CD4-positive, alpha-beta T cell treated with Interferon alpha-2 for 1 hour (primary cell): ENCODE measurements at regions not wholly inside any gene's neighbourhood (a gene's known extent, or its start where the extent isn't known, plus 50 kb on each side); places are given as distances from the start of the nearest gene placed in this dataset.

Experiments used
- DNase-seq, 2 donors: peaks; one replicate each; pipeline ENCODE4 v3.0.0-alpha.2; 2020 to 2022

GRCh38 chr18:73780218-73780617 is 367.4 kb downstream of the FBXO15 start:
- DNase-seq, result no peak

- no peak for DNase-seq
These were observed 369.6 kb downstream of the FBXO15 start for GRCh38 chr18:73778032-73778359.

GRCh38 chr18:73777356-73778031 is 370.1 kb downstream of the FBXO15 start:
- DNase-seq, result no peak

- no peak for DNase-seq
These were observed 372.7 kb downstream of the FBXO15 start for GRCh38 chr18:73774811-73775509.

- no peak for DNase-seq
These were observed 379.6 kb downstream of the FBXO15 start for GRCh38 chr18:73768043-73768442.

- no peak for DNase-seq
These were observed 380.6 kb downstream of the FBXO15 start for GRCh38 chr18:73766910-73767515.

- DNase-seq, result no peak
These were observed 389.2 kb downstream of the FBXO15 start for GRCh38 chr18:73758446-73758845.

GRCh38 chr18:73756256-73757091 is 391.2 kb downstream of the FBXO15 start:
- DNase-seq, result no peak

GRCh38 chr18:73752965-73753364 is 394.7 kb downstream of the FBXO15 start:
- no peak for DNase-seq

GRCh38 chr18:73752546-73752945 is 395.1 kb downstream of the FBXO15 start:
- DNase-seq, result no peak

GRCh38 chr18:73750052-73750451 is 397.6 kb downstream of the FBXO15 start:
- DNase-seq, result no peak

GRCh38 chr18:73749304-73749703 is 398.3 kb downstream of the FBXO15 start:
- no peak for DNase-seq

GRCh38 chr18:73748731-73749130 is 398.9 kb downstream of the FBXO15 start:
- no peak for DNase-seq

GRCh38 chr18:73746101-73746500 is 401.5 kb downstream of the FBXO15 start:
- DNase-seq, result no peak

GRCh38 chr18:73742957-73743356 is 404.7 kb downstream of the FBXO15 start:
- no peak for DNase-seq

- DNase-seq, result no peak
These were observed 405.7 kb downstream of the FBXO15 start for GRCh38 chr18:73741946-73742345.

- no peak for DNase-seq
These were observed 408.5 kb downstream of the FBXO15 start for GRCh38 chr18:73739098-73739497.

- DNase-seq, result no peak
These were observed 409.6 kb downstream of the FBXO15 start for GRCh38 chr18:73737990-73738389.

- no peak for DNase-seq
These were observed 411.8 kb downstream of the FBXO15 start for GRCh38 chr18:73735836-73736235.

GRCh38 chr18:73733806-73734314 is 413.8 kb downstream of the FBXO15 start:
- DNase-seq, result no peak

- no peak for DNase-seq
These were observed 414.3 kb downstream of the FBXO15 start for GRCh38 chr18:73733376-73733775.

GRCh38 chr18:73728657-73729056 is 419.0 kb downstream of the FBXO15 start:
- DNase-seq, result no peak

- no peak for DNase-seq
These were observed 422.7 kb downstream of the FBXO15 start for GRCh38 chr18:73724958-73725357.
